ENCODE measurements at regions not wholly inside any gene's neighbourhood (a gene's known extent, or its start where the extent isn't known, plus 50 kb on each side); places are given as distances from the start of the nearest gene placed in this dataset.
A peak's percentile ranks its signal among the peaks of the same experiment; 100 is the strongest.

DNA sequence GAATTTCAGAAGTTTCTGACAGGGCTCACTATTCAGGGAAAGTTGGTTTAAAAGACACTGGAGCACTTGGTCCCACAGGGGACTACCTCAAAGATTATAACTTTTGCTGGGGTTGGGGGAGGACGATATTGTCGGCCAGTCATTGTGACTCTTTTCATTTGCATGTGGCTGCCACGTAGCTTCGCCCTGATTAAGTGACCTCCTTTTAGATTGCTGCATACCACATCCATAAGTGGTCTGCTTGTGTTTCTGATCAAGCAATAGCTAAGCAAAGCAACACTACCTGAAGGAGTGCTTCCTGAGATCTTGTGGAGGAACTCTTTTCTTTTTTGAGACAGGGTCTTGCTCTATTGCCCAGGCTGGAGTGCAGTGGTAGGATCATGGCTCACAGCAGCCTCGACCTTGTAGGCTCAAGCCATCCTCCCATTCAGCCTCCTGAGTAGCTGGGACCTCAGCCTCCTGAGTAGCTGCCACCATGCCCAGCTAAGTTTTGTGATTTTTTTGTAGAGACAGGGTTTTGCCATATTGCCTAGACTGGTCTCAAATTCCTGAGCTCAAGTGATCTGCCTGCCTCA is 691.3 kb downstream of the EPM2A start:
- DNase-seq (ENCODE audit: low spot score in 2 of 2) (no peak), ATAC-seq (no peak)
- Mint-ChIP-seq H3K9me3 (no peaks in the 10 kb centered on the region), H3K36me3 (no peaks in the 10 kb centered on the region), H3K27ac (no peak overlapping the region)

DNA sequence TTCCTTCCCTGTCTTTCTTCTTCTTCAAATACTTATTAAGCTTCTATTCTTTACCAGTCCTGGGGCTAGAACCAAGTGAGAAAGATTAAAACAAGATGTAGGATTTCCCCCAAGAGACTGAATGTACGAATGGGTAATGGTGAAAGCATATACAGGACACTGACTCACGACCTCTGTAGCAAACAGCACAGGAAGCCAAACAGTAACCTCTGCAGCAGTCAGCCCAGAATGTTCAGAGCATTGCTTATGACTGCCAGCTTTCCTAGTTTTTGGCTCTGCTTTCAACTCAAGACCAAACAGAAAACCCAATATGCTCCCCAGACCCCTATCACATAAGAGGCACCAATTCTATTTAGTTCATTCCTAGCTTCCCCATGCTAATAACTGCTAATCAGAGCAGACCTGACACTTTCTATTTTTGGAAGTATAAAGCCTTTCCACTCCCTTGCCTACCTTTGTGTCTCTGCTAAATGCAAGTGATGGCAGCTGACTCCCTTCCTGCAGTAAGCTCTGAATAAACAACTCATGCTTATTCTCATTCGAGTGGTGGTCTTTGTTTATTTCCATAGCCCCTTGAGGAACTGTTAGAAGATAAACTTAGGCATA is 690.6 kb downstream of the EPM2A start:
- H3K27ac Mint-ChIP-seq, result no peak overlapping the region
- no peaks in the 10 kb centered on the region for H3K9me3 Mint-ChIP-seq
- ATAC-seq (peak in 1 of 2 donors; percentile 64), DNase-seq (ENCODE audit: low spot score in 2 of 2) (no peak)
- H3K36me3 Mint-ChIP-seq, result no peaks in the 10 kb centered on the region

DNA sequence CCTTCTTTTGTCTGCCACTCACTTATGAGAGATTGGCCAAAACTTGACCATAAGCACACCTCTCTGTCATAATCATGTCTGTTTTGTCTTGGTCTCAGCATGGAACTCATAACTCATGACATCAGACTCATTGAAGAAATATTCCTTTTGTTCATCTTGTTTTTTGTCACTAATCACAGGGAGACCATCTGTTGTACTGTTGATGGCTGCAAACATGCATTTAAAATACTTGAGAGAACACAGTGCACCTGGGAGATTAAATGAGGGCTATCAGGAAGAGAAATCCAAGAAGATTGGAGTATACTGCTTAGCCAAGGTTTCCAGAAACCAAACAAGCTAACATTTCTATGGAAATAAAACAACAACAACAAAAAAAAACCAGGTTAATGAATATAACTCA is 689.7 kb downstream of the EPM2A start:
- no peak for DNase-seq (ENCODE audit: low spot score in 2 of 2)
- no peak overlapping the region for H3K27ac Mint-ChIP-seq
- no peaks in the 10 kb centered on the region for H3K9me3 Mint-ChIP-seq
- no peak for ATAC-seq
- H3K36me3 Mint-ChIP-seq, result no peaks in the 10 kb centered on the region

DNA sequence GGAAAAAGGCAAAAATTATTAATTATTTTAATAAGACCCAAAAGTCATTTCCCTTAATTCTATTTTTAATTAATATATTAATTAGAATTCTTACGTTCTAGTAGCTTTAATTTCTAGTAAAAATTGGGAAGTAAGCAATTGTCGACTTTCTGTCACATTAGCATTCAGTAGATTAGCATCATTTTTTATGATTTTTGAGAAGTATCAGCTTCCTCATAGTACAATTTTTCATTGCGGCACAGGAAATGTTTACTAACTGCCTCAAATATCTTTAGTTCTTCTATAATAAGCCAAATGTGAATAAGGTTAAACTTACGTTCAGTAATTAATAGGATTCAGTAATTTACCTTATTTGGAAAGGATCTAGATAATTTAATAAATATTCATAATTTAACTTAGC is 687.4 kb downstream of the EPM2A start:
- no peak for ATAC-seq
- no peaks in the 10 kb centered on the region for H3K36me3 Mint-ChIP-seq
- H3K27ac Mint-ChIP-seq, result no peak overlapping the region
- no peaks in the 10 kb centered on the region for H3K9me3 Mint-ChIP-seq
- DNase-seq (ENCODE audit: low spot score in 2 of 2), result no peak

DNA sequence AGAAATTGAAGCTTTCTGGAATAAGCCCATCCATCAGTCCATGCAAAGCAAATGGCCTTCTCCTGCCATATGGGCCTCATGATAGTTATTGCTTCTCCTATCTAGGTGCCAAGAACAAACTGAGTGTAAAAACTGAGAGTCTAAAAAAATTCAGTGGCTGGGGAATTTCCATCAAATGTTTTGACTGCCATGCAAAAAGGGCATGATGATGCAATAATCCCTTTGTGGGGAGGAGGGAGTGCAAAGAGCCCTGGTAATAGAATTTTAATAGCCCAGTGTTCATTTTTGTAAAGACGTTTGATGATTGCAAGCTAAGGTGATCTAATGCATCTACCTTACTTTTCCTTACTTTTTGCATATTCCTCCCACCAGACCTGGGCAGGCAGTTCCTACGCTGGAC is 683.7 kb downstream of the EPM2A start:
- DNase-seq (ENCODE audit: low spot score in 2 of 2), result no peak
- Mint-ChIP-seq H3K36me3 (no peaks in the 10 kb centered on the region), H3K9me3 (no peaks in the 10 kb centered on the region), H3K27ac (no peak overlapping the region)
- no peak for ATAC-seq

DNA sequence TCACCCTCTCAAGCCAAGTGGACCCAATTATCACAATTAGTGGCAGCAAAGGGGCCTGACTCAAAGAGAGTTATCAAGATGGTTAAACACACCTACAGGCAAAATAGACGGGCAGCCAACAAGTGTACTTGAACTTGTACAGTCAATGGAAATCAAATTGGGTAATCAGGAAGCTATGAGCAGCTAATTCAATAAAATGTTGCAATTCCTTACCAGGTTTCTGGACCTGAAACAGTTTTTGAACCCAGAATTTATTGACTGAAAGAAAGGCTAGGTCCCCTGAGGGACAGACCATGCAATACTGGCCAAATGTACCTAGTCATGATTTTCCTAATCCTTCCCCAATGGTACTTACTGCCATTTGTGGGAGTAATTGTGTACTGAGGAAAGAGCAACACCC is 679.8 kb downstream of the EPM2A start:
- H3K36me3 Mint-ChIP-seq, result no peaks in the 10 kb centered on the region
- H3K27ac Mint-ChIP-seq, result no peak overlapping the region
- H3K9me3 Mint-ChIP-seq, result no peaks in the 10 kb centered on the region
- DNase-seq (ENCODE audit: low spot score in 2 of 2) (no peak), ATAC-seq (no peak)

DNA sequence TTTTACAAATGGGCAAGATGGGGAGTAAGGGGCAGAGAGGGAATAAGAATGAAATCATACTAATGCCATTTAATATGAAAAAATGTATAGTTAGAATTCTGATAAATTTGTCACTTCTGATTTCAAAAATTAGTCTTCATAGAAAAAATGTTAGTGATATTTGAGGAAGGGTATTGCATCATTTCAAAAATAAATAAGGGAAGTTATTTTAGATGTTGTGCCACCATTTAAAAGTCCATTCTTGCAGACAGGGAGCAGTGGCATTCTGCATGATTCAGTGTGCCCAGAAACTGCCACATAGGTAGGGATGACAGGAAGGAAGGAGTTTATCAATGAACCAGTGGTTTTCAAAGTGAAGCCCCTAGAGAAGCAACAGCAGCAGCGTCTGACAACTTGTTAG is 674.6 kb downstream of the EPM2A start:
- H3K36me3 Mint-ChIP-seq, result no peaks in the 10 kb centered on the region
- no peaks in the 10 kb centered on the region for H3K9me3 Mint-ChIP-seq
- ATAC-seq, result no peak
- no peak for DNase-seq (ENCODE audit: low spot score in 2 of 2)
- no peak overlapping the region for H3K27ac Mint-ChIP-seq

DNA sequence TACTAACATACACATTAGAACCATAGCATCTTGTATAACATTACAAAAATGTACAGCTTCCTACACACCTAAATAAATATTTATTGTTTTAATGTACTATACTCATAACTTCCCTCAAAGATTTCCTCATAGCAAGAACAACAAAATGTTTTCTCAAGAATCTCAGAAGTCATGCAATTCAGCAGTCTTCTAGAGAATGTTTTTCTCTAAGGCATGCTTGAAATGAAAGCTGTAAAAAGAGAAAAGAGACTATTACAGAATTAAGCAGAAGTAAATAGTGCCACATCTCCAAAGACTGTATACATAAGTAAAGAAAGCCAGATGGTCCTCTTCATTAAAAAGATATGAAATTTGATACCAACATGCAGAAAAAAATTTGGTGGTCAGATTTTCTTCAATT is 672.2 kb downstream of the EPM2A start:
- H3K36me3 Mint-ChIP-seq, result no peaks in the 10 kb centered on the region
- ATAC-seq, result no peak
- H3K9me3 Mint-ChIP-seq, result no peaks in the 10 kb centered on the region
- no peak overlapping the region for H3K27ac Mint-ChIP-seq
- no peak for DNase-seq (ENCODE audit: low spot score in 2 of 2)

DNA sequence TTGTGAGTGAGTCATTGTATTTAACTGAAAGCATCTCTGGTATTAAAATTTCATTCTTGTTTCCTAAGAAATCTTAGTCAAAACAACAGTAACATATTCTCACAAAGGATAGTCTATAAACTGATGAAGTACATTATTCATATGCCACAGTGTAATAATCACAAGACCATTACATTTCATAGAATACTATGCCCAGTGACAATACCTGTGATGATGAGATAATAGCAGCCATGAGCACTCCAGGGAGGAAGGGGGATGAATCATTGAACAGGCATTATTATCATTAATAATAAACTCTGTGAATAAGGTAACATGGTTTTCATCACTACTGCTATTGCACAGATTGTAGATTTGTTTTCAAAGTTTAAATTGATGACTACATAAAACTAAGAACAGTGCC is 667.9 kb downstream of the EPM2A start:
- Mint-ChIP-seq H3K9me3 (peaks cover 0 to 5% of the 10 kb centered on the region in 2 donors), H3K27ac (no peak overlapping the region), H3K36me3 (no peaks in the 10 kb centered on the region)
- no peak for DNase-seq (ENCODE audit: low spot score in 2 of 2)
- ATAC-seq, result no peak

DNA sequence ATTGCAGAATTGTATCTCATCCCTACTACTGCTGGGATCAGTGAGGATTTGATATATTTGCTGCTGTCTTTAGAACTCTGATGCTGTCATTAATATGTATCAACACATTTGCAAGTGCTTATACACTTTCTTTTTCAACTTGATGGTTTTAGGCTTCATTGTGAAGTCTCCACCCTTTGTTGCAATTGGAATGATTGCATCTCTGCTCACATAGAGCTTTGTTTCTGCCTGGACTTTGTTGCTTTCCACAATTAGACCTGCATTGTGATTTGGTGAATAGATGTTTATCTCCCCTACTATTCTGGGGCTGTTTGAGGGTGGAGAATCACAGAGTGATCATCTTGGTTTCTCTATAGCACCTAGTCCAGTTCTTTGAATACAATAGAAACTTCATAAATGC is 666.7 kb downstream of the EPM2A start:
- peaks cover 0 to 5% of the 10 kb centered on the region in 2 donors for H3K9me3 Mint-ChIP-seq
- H3K27ac Mint-ChIP-seq, result no peak overlapping the region
- no peak for ATAC-seq
- DNase-seq (ENCODE audit: low spot score in 2 of 2), result no peak
- H3K36me3 Mint-ChIP-seq, result no peaks in the 10 kb centered on the region

DNA sequence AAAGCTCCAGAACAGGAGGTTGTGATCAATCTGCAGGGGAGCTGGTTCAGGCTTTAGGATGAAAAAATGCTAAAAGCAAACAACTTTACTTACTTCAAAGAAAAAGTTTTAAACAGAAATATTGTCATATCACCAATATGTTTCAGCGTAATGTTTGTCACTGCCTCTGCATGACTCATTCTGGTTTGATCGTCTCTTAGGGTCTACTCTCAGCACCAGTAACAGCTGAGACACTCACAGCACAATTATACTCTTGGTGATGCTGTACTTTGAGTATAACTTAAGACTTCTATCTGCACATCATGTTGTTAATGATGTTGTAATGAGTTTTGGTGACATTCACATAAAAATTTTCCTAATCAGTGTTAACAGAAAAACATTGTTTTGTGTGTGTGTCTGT is 665.4 kb downstream of the EPM2A start:
- ATAC-seq, result no peak
- peaks cover 0 to 5% of the 10 kb centered on the region in 2 donors for H3K9me3 Mint-ChIP-seq
- H3K27ac Mint-ChIP-seq, result no peak overlapping the region
- DNase-seq (ENCODE audit: low spot score in 2 of 2), result no peak
- no peaks in the 10 kb centered on the region for H3K36me3 Mint-ChIP-seq

DNA sequence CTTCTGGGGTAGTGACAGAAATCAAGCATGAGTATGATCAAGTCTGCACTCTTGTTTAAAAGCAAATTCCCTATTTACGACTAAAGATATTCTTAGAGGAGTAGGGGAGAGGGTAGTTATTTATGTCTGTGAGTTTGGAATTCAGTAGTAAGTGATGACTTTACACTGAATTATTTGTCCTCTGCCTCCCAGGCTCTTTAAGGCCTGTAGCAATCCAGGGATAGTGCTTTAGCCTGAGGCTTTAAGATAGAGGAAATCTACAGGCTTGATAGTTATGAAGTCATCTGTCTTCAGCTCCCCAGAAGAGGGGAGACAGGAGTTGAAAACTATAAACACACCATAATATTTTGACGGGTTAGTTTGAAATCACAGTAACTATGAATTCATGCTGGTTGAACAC is 664.5 kb downstream of the EPM2A start:
- Mint-ChIP-seq H3K9me3 (peaks cover 0 to 5% of the 10 kb centered on the region in 2 donors), H3K36me3 (no peaks in the 10 kb centered on the region), H3K27ac (no peak overlapping the region)
- DNase-seq (ENCODE audit: low spot score in 2 of 2) (no peak), ATAC-seq (no peak)

DNA sequence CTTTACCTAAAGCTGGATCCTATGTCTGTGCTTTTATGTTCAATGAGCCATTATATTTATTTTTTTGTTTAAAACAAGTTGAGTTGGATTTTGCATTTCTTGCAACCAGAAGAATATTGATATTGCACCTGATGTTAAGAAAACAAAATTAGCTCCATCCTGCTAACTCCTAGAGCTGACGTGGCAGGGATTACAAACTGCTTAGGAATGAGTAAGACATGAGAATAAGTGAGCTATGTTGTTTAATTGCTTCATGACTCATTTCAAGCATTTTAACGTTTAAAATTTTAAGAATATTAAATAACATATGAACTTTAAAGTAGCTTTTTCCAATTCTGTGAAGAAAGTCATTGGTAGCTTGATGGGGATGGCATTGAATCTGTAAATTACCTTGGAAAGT is 663.5 kb downstream of the EPM2A start:
- DNase-seq (ENCODE audit: low spot score in 2 of 2), result no peak
- ATAC-seq, result no peak
- H3K27ac Mint-ChIP-seq, result no peak overlapping the region
- no peaks in the 10 kb centered on the region for H3K36me3 Mint-ChIP-seq
- H3K9me3 Mint-ChIP-seq, result peaks cover 0 to 5% of the 10 kb centered on the region in 2 donors

DNA sequence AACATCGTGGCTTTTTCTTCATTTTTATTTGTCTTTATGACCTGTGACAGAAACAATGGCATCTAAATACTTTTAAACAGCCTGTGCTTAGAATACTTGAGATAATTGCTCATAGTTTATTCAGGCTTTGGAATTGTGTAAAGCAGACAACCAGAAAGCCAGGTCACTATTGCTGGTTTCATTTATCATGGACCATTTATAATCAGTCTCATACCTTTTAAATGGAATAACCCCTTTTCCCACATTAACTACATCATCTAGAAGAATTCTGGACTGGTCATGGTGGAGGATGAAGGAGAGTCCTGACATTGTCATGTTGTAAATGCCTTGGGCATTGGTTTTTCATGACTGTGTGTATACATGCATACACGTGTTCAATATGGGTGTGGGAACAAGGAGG is 661.5 kb downstream of the EPM2A start:
- Mint-ChIP-seq H3K9me3 (peaks cover 0 to 5% of the 10 kb centered on the region in 2 donors), H3K36me3 (no peaks in the 10 kb centered on the region), H3K27ac (no peak overlapping the region)
- ATAC-seq, result no peak
- DNase-seq (ENCODE audit: low spot score in 2 of 2), result no peak

DNA sequence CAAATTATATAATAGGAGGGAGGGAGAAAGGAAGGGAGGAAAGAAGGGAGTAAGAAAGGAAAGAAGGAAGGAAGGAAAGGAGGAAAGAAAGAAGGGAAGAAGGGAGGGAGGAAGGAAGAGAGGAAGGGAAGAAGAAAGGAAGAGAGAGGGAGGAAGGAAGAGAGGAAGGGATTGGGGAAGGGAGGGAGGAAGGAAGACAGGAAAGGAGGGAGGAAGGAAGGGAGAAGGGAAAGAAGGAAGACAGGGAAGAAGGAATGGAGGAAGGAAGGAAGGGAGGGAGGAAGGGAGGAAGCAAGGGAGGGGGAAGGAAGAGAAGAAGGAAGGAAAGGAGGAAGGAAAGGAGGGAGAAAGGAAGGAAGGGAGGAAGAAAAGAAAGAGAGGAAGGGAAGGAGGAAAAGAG is 660.5 kb downstream of the EPM2A start:
- ATAC-seq (no peak), DNase-seq (ENCODE audit: low spot score in 2 of 2) (no peak)
- peaks cover 0 to 5% of the 10 kb centered on the region in 2 donors for H3K9me3 Mint-ChIP-seq
- no peak overlapping the region for H3K27ac Mint-ChIP-seq
- no peaks in the 10 kb centered on the region for H3K36me3 Mint-ChIP-seq

DNA sequence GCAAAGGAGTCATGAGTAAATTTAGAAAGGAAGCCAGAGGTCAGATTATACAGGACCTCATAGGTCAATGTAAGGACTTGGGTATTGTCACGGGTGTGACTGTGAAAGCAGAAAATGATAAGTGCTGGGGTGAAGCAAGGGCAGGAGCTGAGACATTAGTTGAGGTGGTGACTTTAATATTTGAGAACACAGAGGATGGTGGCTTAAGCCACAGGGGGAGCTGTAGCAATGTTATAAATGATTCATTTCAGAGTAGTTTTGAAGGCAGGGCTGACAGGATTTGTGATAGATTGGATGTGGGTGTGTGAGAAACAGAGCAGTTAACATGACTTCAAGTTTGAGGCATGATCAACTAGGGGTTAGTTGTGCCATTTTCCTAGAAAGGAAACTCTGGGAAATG is 659.9 kb downstream of the EPM2A start:
- no peak for DNase-seq (ENCODE audit: low spot score in 2 of 2)
- Mint-ChIP-seq H3K9me3 (peaks cover 0 to 5% of the 10 kb centered on the region in 2 donors), H3K27ac (no peak overlapping the region), H3K36me3 (no peaks in the 10 kb centered on the region)
- ATAC-seq, result no peak

DNA sequence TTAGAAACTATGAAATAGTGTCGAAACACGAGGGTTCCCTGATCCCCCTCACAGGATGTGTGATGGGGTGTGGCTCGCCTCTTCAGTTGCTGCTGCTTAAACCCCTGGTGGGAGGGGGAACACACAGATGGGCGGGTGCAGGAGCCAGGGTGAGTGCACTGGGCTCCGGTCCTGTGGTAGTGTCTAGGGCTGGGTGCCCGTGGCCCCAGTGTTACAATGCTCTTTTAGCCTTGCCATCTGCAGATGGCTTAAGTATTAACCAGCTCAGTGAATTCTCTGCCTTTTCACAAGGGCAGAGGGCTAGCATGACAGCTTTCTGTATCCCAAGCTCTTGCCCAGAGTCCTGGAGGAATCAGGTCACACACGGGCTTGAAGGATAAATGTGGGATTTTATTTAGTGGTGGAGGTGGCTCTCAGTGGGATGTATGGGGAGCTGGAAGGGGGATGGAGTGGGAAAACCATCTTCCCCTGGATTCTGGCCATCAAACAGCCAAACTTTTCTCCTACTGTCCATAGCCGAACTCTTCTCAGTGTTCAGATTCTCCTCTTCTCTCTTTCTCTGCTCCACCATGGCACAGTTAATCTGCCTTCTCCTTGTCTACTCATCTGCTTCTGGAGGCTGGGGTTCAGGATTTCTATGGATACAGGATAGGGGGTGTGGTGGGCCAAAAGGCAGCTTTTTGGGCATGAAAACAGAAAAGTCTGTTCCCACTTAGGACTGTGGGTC is 659.0 kb downstream of the EPM2A start:
- no peaks in the 10 kb centered on the region for H3K36me3 Mint-ChIP-seq
- no peak for ATAC-seq
- H3K27ac Mint-ChIP-seq, result no peak overlapping the region
- H3K9me3 Mint-ChIP-seq, result peaks cover 0 to 3% of the 10 kb centered on the region in 2 donors
- no peak for DNase-seq (ENCODE audit: low spot score in 2 of 2)

DNA sequence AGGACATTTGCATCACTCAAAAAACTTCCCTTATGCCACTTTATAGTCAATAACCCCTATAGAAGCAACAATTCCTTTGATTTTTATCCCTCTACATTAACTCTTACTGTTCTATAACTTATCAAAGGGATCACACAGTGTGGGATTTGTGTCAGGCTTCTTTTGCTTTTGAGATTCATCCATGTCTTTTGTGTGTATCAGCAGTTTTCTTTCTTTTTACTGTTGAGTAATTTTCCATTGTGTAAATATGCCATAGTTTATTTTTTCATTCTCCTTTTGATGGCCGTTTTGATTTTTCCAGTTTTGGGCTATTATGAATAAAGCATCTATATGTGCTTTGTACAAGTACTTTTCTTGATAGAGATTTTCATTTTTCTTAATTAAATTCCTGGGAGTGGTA is 657.9 kb downstream of the EPM2A start:
- Mint-ChIP-seq H3K36me3 (no peaks in the 10 kb centered on the region), H3K27ac (no peak overlapping the region), H3K9me3 (no peaks in the 10 kb centered on the region)
- no peak for ATAC-seq
- DNase-seq (ENCODE audit: low spot score in 2 of 2), result no peak

Measured in activated naive CD4-positive, alpha-beta T cell treated with anti-CD3 and anti-CD28 coated beads, Interleukin-2, amount 50 U/mL, for 72 hours (primary cell).